ENCODE measurements at regions not wholly inside any gene's neighbourhood (a gene's known extent, or its start where the extent isn't known, plus 50 kb on each side); places are given as distances from the start of the nearest gene placed in this dataset.
"Not testable (repeated sequence)": the region's sequence is repeated elsewhere in the genome, so short reads cannot be mapped to it uniquely, and the experiment has no call there.

GRCh38 chr6:141526985-141527384, 605.7 kb upstream of the GJE1 start:
- no peak for DNase-seq (ENCODE audit: low spot score in 2 of 2)
- Histone ChIP-seq H3K9me3 (no peaks in the 10 kb centered on the region), H3K36me3 (no peaks in the 10 kb centered on the region), H3K27ac (no peak overlapping the region), H3K4me1 (no peaks in the 10 kb centered on the region), H3K27me3 (no peaks in the 10 kb centered on the region), H3K4me3 (no peak overlapping the region)
- WGBS = 91% methylated on average over 6 of the region's 6 CpGs
- TF ChIP-seq POLR2A (IDR thresholded peaks at IDR 0.05) (no peak), EP300 (IDR thresholded peaks at IDR 0.05) (no peak), POLR2AphosphoS5 (IDR thresholded peaks at IDR 0.05) (no peak)
- TF ChIP-seq, protein P1, sequence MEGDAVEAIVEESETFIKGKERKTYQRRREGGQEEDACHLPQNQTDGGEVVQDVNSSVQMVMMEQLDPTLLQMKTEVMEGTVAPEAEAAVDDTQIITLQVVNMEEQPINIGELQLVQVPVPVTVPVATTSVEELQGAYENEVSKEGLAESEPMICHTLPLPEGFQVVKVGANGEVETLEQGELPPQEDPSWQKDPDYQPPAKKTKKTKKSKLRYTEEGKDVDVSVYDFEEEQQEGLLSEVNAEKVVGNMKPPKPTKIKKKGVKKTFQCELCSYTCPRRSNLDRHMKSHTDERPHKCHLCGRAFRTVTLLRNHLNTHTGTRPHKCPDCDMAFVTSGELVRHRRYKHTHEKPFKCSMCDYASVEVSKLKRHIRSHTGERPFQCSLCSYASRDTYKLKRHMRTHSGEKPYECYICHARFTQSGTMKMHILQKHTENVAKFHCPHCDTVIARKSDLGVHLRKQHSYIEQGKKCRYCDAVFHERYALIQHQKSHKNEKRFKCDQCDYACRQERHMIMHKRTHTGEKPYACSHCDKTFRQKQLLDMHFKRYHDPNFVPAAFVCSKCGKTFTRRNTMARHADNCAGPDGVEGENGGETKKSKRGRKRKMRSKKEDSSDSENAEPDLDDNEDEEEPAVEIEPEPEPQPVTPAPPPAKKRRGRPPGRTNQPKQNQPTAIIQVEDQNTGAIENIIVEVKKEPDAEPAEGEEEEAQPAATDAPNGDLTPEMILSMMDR (IDR thresholded peaks at IDR 0.05) = no peak

- TF ChIP-seq POLR2AphosphoS5 (IDR thresholded peaks at IDR 0.05) (no peak), EP300 (IDR thresholded peaks at IDR 0.05) (no peak)
- no peak overlapping the region for H3K4me3 ChIP-seq
- no peaks in the 10 kb centered on the region for H3K36me3 ChIP-seq
- H3K9me3 ChIP-seq = no peaks in the 10 kb centered on the region
- no peak overlapping the region for H3K27ac ChIP-seq
- no peaks in the 10 kb centered on the region for H3K4me1 ChIP-seq
- no peak for DNase-seq (ENCODE audit: low spot score in 2 of 2)
- H3K27me3 ChIP-seq = no peaks in the 10 kb centered on the region
Observed at GRCh38 chr6:141521440-141521839, 611.3 kb upstream of the GJE1 start.

- H3K27me3 ChIP-seq = no peaks in the 10 kb centered on the region
- H3K36me3 ChIP-seq = no peaks in the 10 kb centered on the region
- WGBS = 76% methylated on average over 1 of the region's 1 CpG
- TF ChIP-seq POLR2A (IDR thresholded peaks at IDR 0.05) (no peak), EP300 (IDR thresholded peaks at IDR 0.05) (no peak), POLR2AphosphoS5 (IDR thresholded peaks at IDR 0.05) (no peak)
- TF ChIP-seq, protein P1 (IDR thresholded peaks at IDR 0.05) = no peak
- no peaks in the 10 kb centered on the region for H3K4me1 ChIP-seq
- no peak overlapping the region for H3K4me3 ChIP-seq
- H3K9me3 ChIP-seq = no peaks in the 10 kb centered on the region
- no peak overlapping the region for H3K27ac ChIP-seq
- no peak for DNase-seq (ENCODE audit: low spot score in 2 of 2)
Observed at GRCh38 chr6:141513830-141514229, 618.9 kb upstream of the GJE1 start.

- Histone ChIP-seq H3K27me3 (no peaks in the 10 kb centered on the region), H3K27ac (no peak overlapping the region), H3K4me3 (no peak overlapping the region), H3K36me3 (no peaks in the 10 kb centered on the region), H3K9me3 (peaks cover under 1% of the 10 kb centered on the region), H3K4me1 (no peaks in the 10 kb centered on the region)
- TF ChIP-seq, protein P1 (IDR thresholded peaks at IDR 0.05) = no peak
- TF ChIP-seq POLR2A (IDR thresholded peaks at IDR 0.05) (no peak), POLR2AphosphoS5 (IDR thresholded peaks at IDR 0.05) (no peak), EP300 (IDR thresholded peaks at IDR 0.05) (no peak)
- no peak for DNase-seq (ENCODE audit: low spot score in 2 of 2)
Observed at GRCh38 chr6:141510803-141511202, 621.9 kb upstream of the GJE1 start.

- not testable (repeated sequence) for H3K4me3 ChIP-seq; H3K27ac ChIP-seq; H3K9me3 ChIP-seq; H3K4me1 ChIP-seq; H3K27me3 ChIP-seq; H3K36me3 ChIP-seq; DNase-seq (ENCODE audit: low spot score in 2 of 2)
- 100% methylated on average over 1 of the region's 1 CpG for WGBS
Observed at GRCh38 chr6:141506062-141506461, 626.7 kb upstream of the GJE1 start.

- H3K27ac ChIP-seq; H3K27me3 ChIP-seq; H3K4me1 ChIP-seq; H3K9me3 ChIP-seq; DNase-seq (ENCODE audit: low spot score in 2 of 2); H3K36me3 ChIP-seq; H3K4me3 ChIP-seq: not testable (repeated sequence)
- 95% methylated on average over 1 of the region's 1 CpG for WGBS
Observed at GRCh38 chr6:141504318-141504717, 628.4 kb upstream of the GJE1 start.

- TF ChIP-seq POLR2A (IDR thresholded peaks at IDR 0.05) = no peak
- TF ChIP-seq, protein P1 (IDR thresholded peaks at IDR 0.05) = no peak
- TF ChIP-seq POLR2AphosphoS5 (IDR thresholded peaks at IDR 0.05) = no peak
- no peak for TF ChIP-seq EP300 (IDR thresholded peaks at IDR 0.05)
- Histone ChIP-seq H3K36me3 (no peaks in the 10 kb centered on the region), H3K4me3 (no peak overlapping the region), H3K27ac (no peak overlapping the region), H3K27me3 (no peaks in the 10 kb centered on the region), H3K9me3 (peaks cover 6% of the 10 kb centered on the region), H3K4me1 (no peaks in the 10 kb centered on the region)
- DNase-seq (ENCODE audit: low spot score in 2 of 2) = no peak
- WGBS = 91% methylated on average over 1 of the region's 1 CpG
Observed at GRCh38 chr6:141501616-141502015, 631.1 kb upstream of the GJE1 start.
